ENCODE measurements at regions not wholly inside any gene's neighbourhood (a gene's known extent, or its start where the extent isn't known, plus 50 kb on each side); places are given as distances from the start of the nearest gene placed in this dataset.
"Not testable (repeated sequence)": the region's sequence is repeated elsewhere in the genome, so short reads cannot be mapped to it uniquely, and the experiment has no call there.

DNA sequence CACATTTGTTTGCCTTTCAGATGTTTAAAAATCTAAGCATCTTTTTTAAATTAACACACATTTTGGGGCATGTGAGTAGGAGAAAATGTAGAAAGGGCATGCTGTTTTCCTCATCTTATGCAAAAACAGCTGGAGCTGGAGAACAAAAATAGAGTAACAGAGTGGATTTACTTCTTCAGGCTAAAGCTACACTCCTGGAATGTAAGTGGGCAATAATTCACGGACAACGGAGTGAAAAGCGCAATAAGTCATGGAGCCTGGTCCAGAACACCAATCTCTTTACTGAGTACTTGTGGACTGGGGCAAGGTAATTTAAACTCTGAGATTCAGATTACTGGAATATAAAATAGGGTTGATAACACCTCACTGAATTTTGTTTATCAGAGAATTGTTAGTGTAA, 1018.8 kb upstream of the HS3ST1 start:
- DNase-seq: peak; percentile 11

DNA sequence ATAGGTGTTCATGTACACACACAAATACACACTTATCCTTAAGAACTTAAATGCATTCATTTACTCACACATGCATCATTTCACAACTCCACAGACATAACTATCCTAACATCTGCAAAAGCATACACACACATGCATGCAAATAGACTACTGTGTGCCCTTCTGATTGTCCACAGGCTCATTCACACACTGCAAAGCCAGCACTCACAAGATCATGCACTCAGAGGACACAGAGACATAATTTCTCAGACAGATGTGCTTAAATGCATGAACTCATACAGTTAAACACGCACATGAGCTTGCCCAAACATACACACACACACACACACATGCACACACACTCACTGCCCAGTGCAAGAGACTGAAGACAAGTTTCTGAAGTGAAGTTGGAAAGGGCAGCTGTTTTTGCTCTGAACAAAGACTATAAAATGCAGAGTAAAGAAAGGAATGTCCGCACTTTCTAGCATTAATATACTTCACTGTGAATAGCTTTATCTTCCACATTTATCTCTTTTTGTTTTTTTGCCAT, 1018.0 kb upstream of the HS3ST1 start:
- DNase-seq: peak; percentile 38

GRCh38 chr4:12446256-12446655, 1017.6 kb upstream of the HS3ST1 start:
- peak; percentile 52 for DNase-seq

DNA sequence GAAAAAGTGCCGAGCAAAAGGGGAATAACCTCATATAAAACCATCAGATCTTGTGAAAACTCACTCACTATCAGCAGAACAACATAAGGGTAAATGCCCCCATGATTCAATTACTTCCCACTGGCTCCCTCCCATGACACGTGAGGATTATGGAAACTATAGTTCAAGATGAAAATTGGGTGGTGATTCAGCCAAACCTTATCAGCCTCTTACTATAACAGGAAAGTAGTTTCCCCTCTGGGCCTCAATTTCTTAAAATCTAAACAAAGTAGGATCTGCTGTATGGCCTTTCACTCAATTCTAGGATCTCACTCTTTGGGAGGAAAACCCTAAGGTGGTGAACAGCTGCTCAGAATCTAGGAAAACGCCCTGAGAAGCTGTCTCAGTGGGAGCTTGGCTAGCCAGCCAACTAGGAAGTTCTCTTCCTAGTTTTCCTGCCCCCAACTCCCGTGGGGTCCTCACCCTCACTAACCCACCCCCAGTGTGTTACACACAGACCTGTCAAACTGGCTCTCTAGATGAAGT, 1017.1 kb upstream of the HS3ST1 start:
- peak; percentile 6 for DNase-seq

- DNase-seq: no peak
These were observed 1011.1 kb upstream of the HS3ST1 start for GRCh38 chr4:12439633-12440305.

GRCh38 chr4:12431259-12431658, 1002.6 kb upstream of the HS3ST1 start:
- not testable (repeated sequence) for DNase-seq

DNA sequence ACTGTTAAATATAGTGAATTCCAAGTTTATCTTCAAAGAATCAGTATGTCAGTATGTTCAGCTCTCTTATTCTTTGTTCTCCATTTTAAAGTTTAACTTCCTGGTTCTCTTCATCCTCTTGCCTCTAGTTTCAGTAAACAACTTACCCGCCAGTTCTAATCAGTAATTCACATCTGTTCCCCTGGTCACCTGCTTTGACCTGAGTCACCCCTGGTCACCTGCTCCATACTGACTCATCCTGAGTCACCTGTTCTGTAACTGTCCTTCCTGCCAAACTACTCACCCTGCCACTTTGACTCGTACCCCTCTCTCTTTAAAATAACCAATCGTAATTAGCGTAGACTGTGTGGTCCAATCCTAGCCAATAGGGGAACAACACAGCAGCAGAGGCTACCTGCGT, 992.7 kb upstream of the HS3ST1 start:
- no peak for DNase-seq

GRCh38 chr4:12416755-12417154, 988.1 kb upstream of the HS3ST1 start:
- DNase-seq: no peak

- no peak for DNase-seq
These were observed 985.6 kb upstream of the HS3ST1 start for GRCh38 chr4:12414181-12414812.

GRCh38 chr4:12411072-12411471, 982.4 kb upstream of the HS3ST1 start:
- DNase-seq: no peak

DNA sequence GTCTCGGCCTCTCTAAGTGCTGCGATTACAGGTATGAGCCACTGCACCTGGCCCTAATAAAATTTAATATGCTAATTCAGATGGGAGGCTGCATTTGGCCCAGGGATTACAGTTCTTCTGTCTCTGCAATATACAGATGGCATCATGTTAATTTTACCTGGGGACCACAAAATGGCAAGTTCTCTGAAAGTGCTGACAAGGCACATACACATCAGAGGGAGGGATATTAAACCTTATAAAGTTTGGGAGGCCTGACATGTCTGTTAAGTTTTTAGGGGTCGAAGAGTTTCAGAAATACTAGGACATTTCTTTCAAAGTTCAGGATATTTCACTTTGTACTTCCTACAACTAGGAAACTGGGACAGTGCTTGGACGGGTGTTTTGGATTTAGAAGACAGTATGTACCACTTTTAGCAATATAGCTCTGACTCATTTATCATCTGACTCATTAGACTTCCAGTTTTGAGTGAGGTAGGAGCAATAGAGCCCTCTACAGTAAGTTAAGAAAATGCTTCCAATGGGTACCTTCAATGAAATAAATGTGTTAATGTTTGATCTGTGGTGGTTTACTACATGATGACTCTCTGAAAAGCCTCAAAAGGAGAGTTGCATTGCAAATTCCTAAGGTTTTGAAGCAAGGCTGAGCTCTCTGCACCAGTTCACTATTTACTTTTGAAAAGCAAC, 981.0 kb upstream of the HS3ST1 start:
- DNase-seq: no peak

DNA sequence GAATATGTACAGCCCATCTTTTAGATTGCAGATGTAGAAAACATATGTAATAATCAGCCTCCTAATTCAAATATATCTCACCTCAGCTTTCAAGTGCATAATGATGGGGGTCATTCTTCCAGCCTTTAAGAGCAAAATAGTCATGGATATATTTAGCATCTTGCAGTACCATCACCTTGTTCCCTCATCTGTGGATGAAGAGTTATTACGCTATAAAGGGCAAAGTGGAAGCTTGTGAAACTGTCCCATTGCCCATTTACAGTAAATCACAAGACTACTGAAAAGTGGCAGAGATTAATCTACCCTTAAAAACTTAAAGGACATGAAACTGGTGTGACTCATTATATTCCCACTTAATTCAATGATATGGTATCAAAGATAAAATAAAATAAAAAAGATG, 979.7 kb upstream of the HS3ST1 start:
- DNase-seq: no peak

DNA sequence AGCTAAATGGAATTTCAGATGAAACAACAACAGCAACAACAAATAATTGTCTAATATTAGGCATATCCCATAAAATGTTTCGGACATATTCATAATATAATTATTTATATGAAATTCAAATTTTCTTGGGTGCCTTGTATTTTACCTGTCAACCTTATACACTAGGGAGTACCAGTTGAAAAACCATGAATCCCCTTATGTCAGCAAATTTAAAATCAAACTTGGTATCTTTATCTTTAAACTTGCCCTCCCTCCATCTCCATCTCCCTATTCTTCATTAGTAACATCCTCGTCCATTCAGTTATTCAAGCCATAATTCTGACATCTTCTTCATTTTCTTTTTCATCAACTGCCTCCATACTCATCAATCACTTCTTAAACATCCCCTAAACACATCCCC, 974.5 kb upstream of the HS3ST1 start:
- DNase-seq: no peak

GRCh38 chr4:12399781-12400180, 971.1 kb upstream of the HS3ST1 start:
- no peak for DNase-seq

DNA sequence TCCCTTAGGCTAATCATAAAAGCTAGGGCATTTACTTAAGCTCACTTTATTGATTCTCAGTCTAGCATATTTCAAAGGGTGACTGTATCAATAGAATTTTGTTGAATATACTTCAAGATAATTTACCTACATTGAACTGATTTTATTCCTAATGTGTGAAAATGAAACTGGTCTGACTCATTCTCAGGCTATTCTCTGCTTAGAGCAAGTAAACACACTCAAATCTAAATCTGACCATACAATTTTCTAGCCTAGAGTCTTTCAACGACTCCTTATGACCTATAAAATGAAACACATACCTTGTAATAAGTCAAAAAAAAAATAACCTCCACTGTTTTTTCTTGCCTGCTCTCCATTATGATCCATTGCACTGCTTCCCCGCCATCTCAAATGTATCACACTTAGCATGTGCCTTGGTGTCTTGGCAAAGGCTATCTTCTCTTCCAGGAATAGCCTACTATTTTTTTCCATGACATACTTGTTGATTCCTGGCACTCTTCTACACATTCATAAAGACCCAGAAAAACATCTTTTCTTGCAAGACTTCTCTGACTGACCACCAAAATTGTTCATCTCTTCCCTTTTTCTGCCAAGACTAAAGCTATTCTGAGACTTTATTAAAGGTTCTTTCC, 965.1 kb upstream of the HS3ST1 start:
- no peak for DNase-seq

GRCh38 chr4:12389604-12390003, 960.9 kb upstream of the HS3ST1 start:
- DNase-seq: no peak

DNA sequence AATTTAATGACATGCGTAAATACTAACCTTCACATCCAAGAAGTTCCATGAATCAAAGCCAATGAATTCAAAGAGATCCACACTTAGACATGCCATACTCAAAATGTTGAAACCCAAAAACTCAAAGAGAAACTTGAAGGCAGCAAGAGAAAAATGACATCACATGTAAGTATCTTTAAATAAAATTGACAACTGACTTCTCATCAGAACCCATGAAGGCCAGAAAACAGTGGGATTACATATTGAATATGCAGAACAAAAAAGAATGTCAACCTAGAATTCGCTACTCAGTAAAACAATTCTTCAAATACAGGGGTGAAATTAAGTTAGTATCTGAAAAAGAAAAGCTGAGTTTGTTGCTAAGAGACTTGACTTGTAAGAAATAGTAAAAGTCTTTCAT, 953.9 kb upstream of the HS3ST1 start:
- no peak for DNase-seq

GRCh38 chr4:12379191-12379590, 950.5 kb upstream of the HS3ST1 start:
- DNase-seq: no peak

DNA sequence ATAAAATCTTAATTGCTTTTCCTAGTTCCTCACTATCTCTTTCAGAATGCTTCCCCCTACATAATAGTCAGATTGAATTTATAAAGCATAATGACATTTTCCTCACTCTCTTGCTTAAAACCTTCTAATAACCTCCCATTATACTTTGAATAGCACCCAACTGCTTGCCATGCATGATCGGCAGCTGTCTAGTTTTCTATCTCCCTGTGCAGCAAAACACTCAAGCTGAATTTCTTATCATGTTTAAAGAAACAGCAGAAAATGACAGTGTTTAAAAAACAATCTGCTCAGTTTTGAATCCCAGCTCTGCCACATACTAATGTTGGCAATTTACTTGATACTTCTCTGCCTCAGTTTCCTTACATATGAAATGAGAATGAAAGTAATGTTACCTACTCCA, 947.1 kb upstream of the HS3ST1 start:
- DNase-seq: no peak

DNA sequence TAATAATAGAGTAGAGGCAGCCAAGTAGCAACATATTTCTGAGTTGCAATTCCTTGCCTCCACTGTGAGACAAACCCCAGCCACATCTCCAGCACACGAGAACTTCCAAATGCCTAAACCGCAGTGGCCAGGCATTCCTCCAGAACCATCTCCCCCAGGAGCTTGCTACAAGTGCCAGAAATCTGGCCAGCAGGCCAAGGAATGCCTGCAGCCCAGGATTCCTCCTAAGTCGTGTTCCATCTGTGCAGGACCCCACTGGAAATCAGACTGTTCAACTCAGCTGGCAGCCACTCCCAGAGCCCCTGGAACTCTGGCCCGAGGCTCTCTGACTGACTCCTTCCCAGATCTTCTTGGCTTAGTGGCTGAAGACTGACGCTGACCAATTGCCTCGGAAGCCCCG, 937.2 kb upstream of the HS3ST1 start:
- DNase-seq: not testable (repeated sequence)

- DNase-seq: no peak
These were observed 931.7 kb upstream of the HS3ST1 start for GRCh38 chr4:12360391-12360790.

DNA sequence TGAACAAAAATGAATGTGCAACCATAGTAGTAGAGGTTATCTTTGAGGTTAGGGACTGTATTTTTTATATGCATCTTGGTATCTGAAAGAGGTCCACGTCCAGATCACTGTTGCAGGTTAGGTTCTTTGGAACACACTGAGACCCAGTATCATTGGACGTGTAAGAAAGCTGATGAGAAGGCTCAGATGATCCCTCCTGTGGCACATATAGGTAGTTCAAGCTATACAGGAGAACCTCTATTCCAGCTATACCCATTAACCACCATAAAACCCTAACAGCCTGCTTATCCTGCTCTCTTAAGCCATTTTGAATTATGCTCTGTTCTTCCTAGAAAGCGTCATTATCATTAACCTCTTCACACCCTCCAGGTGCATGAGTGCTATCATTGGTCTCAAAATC, 930.7 kb upstream of the HS3ST1 start:
- DNase-seq: no peak

DNA sequence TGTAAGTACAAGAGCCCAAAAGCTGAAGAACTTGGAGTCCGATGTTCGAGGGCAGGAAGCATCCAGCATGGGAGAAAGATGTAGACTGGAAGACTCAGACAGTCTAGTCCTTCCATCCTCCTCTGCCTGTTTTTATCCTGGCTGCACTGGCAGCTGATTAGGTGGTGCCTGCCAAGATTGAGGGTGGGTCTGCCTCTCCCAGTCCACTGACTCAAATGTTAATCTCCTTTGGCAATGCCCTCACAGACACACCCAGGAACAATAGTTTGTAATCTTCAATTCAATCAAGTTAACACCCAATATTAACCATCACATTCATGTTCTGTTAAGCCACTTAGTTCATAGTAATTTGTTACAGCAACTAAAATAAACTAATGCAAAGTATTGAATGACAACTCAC, 904.4 kb upstream of the HS3ST1 start:
- DNase-seq: peak; percentile 80
